GM20000 (cell line): ENCODE measurements at regions not wholly inside any gene's neighbourhood (a gene's known extent, or its start where the extent isn't known, plus 50 kb on each side); places are given as distances from the start of the nearest gene placed in this dataset.

Experiments
- DNase-seq: peaks from one replicate; pipeline ENCODE4 v3.0.0; 2012; ENCODE audit warnings: low spot score
- CTCF ChIP-seq: IDR thresholded peaks from 2 replicates; pipeline ENCODE4 v1.5.1; 2012; ENCODE audit warnings: mild to moderate bottlenecking, control low read depth; ENCODE audit errors: extremely low read depth, missing control alignments

- no peak for TF ChIP-seq CTCF
- no peak for DNase-seq
Measured at GRCh38 chr10:35768731-35769130, 126.6 kb upstream of the FZD8 start.

- DNase-seq: no peak
- no peak for TF ChIP-seq CTCF
Measured at GRCh38 chr10:35768011-35768410, 125.9 kb upstream of the FZD8 start.

- no peak for DNase-seq
- no peak for TF ChIP-seq CTCF
Measured at GRCh38 chr10:35765996-35766395, 123.9 kb upstream of the FZD8 start.

- DNase-seq: no peak
- no peak for TF ChIP-seq CTCF
Measured at GRCh38 chr10:35765066-35765527, 123.0 kb upstream of the FZD8 start.

GRCh38 chr10:35762311-35763030 lies 120.4 kb upstream of the FZD8 start:
- no peak for DNase-seq
- no peak for TF ChIP-seq CTCF

GRCh38 chr10:35758076-35758475 lies 116.0 kb upstream of the FZD8 start:
- DNase-seq: no peak
- no peak for TF ChIP-seq CTCF

- no peak for DNase-seq
- no peak for TF ChIP-seq CTCF
Measured at GRCh38 chr10:35754519-35754918, 112.4 kb upstream of the FZD8 start.
